ENCODE measurements at regions not wholly inside any gene's neighbourhood (a gene's known extent, or its start where the extent isn't known, plus 50 kb on each side); places are given as distances from the start of the nearest gene placed in this dataset.

DNA sequence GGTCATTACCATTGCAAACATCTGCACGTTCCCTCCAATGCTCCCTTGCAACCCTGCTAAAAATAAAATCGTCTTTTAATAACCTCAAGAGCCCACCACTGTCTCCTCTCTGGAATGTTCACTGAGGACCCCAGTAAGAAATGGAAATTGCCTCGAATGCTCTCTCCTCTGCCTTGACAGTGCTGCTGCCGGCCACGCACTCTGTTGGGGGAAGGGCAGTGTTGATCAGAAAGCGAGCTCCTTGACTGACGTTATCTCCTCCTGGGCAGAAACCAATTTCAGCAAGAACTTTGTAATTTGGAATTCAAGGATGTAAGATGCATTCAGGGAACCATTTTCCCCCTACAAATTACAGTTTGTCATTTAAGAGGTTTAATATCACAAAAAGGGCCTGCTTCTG is 718.5 kb downstream of the UQCRFS1 start:
- no peak for DNase-seq (ENCODE audit: low read depth in 1 of 2, low spot score in 1 of 2)
- Histone ChIP-seq H3K27me3 (ENCODE audit: insufficient read depth, poor library complexity, severe bottlenecking) (no peaks in the 10 kb centered on the region), H3K27ac (replicated peaks) (no peak overlapping the region), H3K4me3 (replicated peaks; ENCODE audit: insufficient read depth, low read length) (no peak overlapping the region)
- TF ChIP-seq GABPA (IDR thresholded peaks at IDR 0.05; ENCODE audit: low read depth) (no peak), SPI1 (IDR thresholded peaks at IDR 0.05; ENCODE audit: borderline replicate concordance, low read depth) (no peak)
- TF ChIP-seq, protein P1, sequence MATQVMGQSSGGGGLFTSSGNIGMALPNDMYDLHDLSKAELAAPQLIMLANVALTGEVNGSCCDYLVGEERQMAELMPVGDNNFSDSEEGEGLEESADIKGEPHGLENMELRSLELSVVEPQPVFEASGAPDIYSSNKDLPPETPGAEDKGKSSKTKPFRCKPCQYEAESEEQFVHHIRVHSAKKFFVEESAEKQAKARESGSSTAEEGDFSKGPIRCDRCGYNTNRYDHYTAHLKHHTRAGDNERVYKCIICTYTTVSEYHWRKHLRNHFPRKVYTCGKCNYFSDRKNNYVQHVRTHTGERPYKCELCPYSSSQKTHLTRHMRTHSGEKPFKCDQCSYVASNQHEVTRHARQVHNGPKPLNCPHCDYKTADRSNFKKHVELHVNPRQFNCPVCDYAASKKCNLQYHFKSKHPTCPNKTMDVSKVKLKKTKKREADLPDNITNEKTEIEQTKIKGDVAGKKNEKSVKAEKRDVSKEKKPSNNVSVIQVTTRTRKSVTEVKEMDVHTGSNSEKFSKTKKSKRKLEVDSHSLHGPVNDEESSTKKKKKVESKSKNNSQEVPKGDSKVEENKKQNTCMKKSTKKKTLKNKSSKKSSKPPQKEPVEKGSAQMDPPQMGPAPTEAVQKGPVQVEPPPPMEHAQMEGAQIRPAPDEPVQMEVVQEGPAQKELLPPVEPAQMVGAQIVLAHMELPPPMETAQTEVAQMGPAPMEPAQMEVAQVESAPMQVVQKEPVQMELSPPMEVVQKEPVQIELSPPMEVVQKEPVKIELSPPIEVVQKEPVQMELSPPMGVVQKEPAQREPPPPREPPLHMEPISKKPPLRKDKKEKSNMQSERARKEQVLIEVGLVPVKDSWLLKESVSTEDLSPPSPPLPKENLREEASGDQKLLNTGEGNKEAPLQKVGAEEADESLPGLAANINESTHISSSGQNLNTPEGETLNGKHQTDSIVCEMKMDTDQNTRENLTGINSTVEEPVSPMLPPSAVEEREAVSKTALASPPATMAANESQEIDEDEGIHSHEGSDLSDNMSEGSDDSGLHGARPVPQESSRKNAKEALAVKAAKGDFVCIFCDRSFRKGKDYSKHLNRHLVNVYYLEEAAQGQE (IDR thresholded peaks at IDR 0.05; ENCODE audit: insufficient replicate concordance, low read depth) = no peak

DNA sequence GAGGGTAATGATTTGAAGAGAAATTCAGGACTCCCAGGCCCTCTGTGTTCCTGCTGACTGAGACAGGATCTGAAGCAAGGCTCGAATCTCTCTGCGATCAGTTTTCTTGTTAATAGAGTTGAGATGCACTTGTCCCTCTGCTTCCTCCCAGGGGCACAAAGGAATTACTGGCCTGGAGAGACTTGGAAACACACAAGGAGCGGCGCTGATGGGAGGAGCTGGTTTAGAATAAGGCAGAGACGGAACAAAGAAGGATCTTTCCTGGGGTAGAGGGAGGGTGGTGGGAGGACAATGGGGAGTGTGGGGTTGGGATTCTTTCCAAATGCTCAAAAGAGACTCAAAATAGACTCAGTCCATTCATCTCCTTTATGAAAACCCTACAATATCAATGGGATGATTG is 719.1 kb downstream of the UQCRFS1 start:
- H3K27me3 ChIP-seq (ENCODE audit: insufficient read depth, poor library complexity, severe bottlenecking) = no peaks in the 10 kb centered on the region
- DNase-seq (ENCODE audit: low read depth in 1 of 2, low spot score in 1 of 2) = no peak
- TF ChIP-seq, protein P2, sequence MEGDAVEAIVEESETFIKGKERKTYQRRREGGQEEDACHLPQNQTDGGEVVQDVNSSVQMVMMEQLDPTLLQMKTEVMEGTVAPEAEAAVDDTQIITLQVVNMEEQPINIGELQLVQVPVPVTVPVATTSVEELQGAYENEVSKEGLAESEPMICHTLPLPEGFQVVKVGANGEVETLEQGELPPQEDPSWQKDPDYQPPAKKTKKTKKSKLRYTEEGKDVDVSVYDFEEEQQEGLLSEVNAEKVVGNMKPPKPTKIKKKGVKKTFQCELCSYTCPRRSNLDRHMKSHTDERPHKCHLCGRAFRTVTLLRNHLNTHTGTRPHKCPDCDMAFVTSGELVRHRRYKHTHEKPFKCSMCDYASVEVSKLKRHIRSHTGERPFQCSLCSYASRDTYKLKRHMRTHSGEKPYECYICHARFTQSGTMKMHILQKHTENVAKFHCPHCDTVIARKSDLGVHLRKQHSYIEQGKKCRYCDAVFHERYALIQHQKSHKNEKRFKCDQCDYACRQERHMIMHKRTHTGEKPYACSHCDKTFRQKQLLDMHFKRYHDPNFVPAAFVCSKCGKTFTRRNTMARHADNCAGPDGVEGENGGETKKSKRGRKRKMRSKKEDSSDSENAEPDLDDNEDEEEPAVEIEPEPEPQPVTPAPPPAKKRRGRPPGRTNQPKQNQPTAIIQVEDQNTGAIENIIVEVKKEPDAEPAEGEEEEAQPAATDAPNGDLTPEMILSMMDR (IDR thresholded peaks at IDR 0.05; ENCODE audit: insufficient read depth, low read length) = no peak
- no peak for TF ChIP-seq GABPA (IDR thresholded peaks at IDR 0.05; ENCODE audit: low read depth)
- no peak for TF ChIP-seq SPI1 (IDR thresholded peaks at IDR 0.05; ENCODE audit: borderline replicate concordance, low read depth)
- TF ChIP-seq, protein P1 (IDR thresholded peaks at IDR 0.05; ENCODE audit: insufficient replicate concordance, low read depth) = no peak
- no peak for TF ChIP-seq POLR2AphosphoS5 (IDR thresholded peaks at IDR 0.05; ENCODE audit: low read depth)
- H3K27ac ChIP-seq (replicated peaks) = no peak overlapping the region
- H3K4me3 ChIP-seq (replicated peaks; ENCODE audit: insufficient read depth, low read length) = no peak overlapping the region

DNA sequence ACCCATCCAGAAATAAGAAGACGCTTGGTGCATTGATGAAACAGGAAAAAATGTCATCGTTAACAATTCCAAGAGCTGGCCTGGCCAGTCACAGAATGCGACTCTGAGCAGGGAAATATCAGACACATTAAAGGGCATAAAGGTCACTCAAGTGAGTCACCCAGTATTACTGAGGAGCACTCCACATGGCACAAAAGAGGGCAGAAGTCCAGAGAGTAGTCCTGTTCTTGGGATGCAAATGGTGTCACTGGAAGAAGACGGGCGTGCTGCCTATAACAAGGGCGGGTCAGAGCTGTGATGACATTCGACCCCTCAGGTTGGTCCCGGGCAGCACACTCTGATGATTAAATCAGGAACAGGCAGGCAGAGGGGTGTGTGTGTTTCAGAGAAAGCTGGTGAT is 720.3 kb downstream of the UQCRFS1 start:
- H3K27me3 ChIP-seq (ENCODE audit: insufficient read depth, poor library complexity, severe bottlenecking) = no peaks in the 10 kb centered on the region

More for the DNA sequence above, 720.3 kb downstream of the UQCRFS1 start:
- H3K4me3 ChIP-seq (replicated peaks; ENCODE audit: insufficient read depth, low read length) = no peak overlapping the region
- TF ChIP-seq, protein P1 (IDR thresholded peaks at IDR 0.05; ENCODE audit: insufficient replicate concordance, low read depth) = no peak
- no peak for TF ChIP-seq GABPA (IDR thresholded peaks at IDR 0.05; ENCODE audit: low read depth)
- TF ChIP-seq, protein P2 (IDR thresholded peaks at IDR 0.05; ENCODE audit: insufficient read depth, low read length) = no peak
- TF ChIP-seq POLR2AphosphoS5 (IDR thresholded peaks at IDR 0.05; ENCODE audit: low read depth) = no peak
- TF ChIP-seq SPI1 (IDR thresholded peaks at IDR 0.05; ENCODE audit: borderline replicate concordance, low read depth) = no peak
- DNase-seq (ENCODE audit: low read depth in 1 of 2, low spot score in 1 of 2) = no peak
- H3K27ac ChIP-seq (replicated peaks) = no peak overlapping the region
